ENCODE measurements at regions not wholly inside any gene's neighbourhood (a gene's known extent, or its start where the extent isn't known, plus 50 kb on each side); places are given as distances from the start of the nearest gene placed in this dataset.

DNA sequence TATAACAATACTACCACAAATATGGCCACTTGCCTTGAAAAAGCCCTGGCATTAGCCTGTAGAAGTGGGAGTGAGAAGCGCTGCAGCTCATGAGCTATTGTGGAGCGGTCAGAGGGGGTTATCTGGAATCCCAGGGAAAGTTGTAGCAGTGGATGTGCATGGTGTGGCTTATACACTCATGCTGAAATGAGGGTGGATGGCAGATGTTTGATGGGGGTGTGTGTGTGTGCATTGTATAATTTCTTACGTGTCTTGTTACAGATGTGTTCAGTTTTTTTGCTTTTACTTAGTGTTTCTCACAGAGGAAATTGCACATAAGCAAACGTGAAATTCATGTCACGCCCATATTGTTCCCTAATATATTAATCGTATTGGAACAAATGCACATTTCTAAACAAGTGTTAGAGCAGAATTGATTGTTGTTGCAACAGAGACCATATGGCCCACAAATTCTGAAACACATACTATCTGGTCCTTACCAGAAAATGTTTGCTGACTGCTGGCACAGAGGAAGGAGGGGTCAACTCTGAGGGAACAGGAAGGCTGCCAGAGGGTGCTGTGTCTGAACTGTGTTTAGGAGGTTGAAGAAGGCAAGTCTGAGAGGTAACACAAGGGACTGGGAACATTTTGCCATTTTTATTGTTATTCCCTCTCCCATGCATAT, 200.0 kb upstream of the CFAP20DC start:
- Mint-ChIP-seq H3K4me3 (ENCODE audit: unreplicated experiment) (no peak overlapping the region), H3K27ac (ENCODE audit: unreplicated experiment) (no peak overlapping the region), H3K27me3 (ENCODE audit: low read depth) (no peaks in the 10 kb centered on the region), H3K36me3 (ENCODE audit: low read depth) (no peaks in the 10 kb centered on the region), H3K4me1 (ENCODE audit: low read depth) (peaks cover 17% of the 10 kb centered on the region), H3K9me3 (ENCODE audit: low read depth) (no peaks in the 10 kb centered on the region)
- TF ChIP-seq, protein P1, sequence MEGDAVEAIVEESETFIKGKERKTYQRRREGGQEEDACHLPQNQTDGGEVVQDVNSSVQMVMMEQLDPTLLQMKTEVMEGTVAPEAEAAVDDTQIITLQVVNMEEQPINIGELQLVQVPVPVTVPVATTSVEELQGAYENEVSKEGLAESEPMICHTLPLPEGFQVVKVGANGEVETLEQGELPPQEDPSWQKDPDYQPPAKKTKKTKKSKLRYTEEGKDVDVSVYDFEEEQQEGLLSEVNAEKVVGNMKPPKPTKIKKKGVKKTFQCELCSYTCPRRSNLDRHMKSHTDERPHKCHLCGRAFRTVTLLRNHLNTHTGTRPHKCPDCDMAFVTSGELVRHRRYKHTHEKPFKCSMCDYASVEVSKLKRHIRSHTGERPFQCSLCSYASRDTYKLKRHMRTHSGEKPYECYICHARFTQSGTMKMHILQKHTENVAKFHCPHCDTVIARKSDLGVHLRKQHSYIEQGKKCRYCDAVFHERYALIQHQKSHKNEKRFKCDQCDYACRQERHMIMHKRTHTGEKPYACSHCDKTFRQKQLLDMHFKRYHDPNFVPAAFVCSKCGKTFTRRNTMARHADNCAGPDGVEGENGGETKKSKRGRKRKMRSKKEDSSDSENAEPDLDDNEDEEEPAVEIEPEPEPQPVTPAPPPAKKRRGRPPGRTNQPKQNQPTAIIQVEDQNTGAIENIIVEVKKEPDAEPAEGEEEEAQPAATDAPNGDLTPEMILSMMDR (IDR thresholded peaks at IDR 0.05), result no peak
- DNase-seq (ENCODE audit: low spot score), result no peak

DNA sequence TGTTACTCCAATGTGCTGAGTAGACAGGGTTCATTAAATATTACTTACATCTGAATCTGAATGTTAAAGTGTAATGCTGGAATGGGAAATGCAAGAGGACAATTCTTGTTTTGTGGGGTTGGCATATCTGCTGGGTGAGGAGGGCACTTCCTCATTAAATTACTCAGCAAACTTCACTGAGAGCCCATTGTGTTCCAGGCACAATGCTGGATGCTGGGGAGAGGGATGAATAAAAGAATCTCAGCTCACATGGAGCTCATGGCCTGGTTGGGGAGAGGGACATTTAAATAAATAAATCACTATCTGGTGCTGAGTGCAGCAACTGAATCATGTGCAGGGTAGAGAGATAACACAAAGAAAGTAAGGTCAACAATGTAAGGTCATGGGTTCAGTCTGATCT, 199.2 kb upstream of the CFAP20DC start:
- H3K4me3 Mint-ChIP-seq (ENCODE audit: unreplicated experiment), result no peak overlapping the region

DNA sequence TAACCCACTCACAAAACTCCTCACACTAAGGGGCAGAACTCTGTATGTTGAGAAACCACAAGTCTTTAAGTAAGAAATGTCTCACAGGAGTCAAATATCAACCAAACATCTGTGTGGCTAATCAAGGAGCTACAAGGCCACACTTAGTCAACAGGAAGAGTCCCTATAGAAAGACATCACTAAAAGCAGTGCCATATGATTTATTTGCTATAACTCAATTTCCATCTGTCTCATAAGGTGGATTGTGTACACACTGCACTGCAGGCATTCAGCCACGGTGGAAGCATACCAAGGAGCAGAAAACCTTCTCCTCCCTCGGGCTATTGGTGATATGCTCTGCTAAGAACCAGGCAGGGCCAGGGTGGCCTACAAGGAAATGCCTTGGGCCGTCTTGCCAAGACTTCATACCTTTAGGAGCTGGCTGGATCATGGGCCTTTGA, 197.6 kb upstream of the CFAP20DC start:
- no peak for DNase-seq (ENCODE audit: low spot score)
- Mint-ChIP-seq H3K4me1 (ENCODE audit: low read depth) (peaks cover 17% of the 10 kb centered on the region), H3K27me3 (ENCODE audit: low read depth) (no peaks in the 10 kb centered on the region), H3K27ac (ENCODE audit: unreplicated experiment) (no peak overlapping the region), H3K4me3 (ENCODE audit: unreplicated experiment) (no peak overlapping the region), H3K36me3 (ENCODE audit: low read depth) (no peaks in the 10 kb centered on the region), H3K9me3 (ENCODE audit: low read depth) (peaks cover 4% of the 10 kb centered on the region)
- TF ChIP-seq, protein P1 (IDR thresholded peaks at IDR 0.05), result no peak

More for the DNA sequence above, 199.2 kb upstream of the CFAP20DC start:
- H3K36me3 Mint-ChIP-seq (ENCODE audit: low read depth), result no peaks in the 10 kb centered on the region
- H3K4me1 Mint-ChIP-seq (ENCODE audit: low read depth), result peaks cover 17% of the 10 kb centered on the region
- DNase-seq (ENCODE audit: low spot score), result no peak
- TF ChIP-seq, protein P1 (IDR thresholded peaks at IDR 0.05), result no peak
- H3K9me3 Mint-ChIP-seq (ENCODE audit: low read depth), result no peaks in the 10 kb centered on the region
- no peaks in the 10 kb centered on the region for H3K27me3 Mint-ChIP-seq (ENCODE audit: low read depth)
- no peak overlapping the region for H3K27ac Mint-ChIP-seq (ENCODE audit: unreplicated experiment)

DNA sequence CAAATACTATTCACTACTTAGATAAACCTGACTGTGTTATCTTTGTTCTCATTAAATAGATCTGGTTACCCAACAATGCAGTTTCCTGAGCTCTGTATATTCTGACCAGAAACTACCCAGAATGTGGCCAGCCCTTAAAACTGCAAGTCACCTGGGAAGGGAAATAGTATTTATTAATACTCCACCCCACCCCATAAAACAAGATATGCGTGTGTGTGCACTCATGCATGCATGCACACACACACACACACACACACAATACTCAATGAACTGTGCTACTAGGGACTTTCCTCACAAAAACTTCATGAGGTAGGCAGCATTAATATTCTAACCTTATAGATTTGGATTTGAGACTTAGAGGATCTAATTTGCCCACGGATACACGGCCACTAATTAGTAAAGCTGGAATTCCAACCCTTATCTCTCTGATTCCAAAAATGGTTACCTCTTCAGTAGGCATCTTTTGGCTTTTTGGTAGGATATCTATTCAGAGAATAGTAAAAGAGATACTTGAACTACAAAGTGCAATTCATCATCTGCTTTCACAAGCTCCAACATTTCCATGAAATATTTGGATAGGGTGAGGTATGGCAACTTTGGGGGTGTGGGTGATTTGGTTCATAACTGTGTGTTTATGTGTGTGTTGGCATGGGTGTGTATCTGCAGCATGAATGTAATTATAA, 197.0 kb upstream of the CFAP20DC start:
- Mint-ChIP-seq H3K27me3 (ENCODE audit: low read depth) (no peaks in the 10 kb centered on the region), H3K27ac (ENCODE audit: unreplicated experiment) (no peak overlapping the region)

DNA sequence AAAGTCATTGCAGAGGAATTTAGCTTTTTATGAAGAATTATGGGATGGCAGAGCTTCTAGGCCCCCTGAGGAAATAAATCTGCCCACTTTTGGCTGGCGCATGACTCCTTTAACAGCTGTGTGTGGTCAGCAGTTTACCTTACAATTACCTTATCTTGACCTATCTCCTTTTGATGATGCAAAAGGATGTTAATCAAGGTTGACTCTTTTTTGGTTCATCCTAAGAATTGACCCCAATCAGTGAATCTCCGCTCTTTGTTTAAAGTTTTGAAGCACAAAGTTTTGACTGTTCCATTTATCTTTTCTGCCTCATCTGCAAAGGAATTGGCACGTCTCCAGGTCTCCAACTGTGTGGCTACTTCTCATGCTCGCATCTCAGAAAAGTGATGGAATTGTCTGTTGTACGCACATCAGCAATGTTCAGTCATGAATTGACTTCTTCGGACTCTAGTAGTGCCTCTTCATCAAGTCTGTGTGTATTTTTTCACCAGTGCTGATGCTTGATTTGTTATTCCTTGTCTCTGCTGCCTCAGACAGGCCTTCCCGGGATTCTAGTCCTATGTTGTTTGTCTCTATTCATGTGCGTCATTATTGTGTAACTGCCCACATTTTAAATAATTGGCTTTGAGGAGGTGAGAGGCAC, 196.2 kb upstream of the CFAP20DC start:
- Mint-ChIP-seq H3K9me3 (ENCODE audit: low read depth) (peaks cover 4% of the 10 kb centered on the region), H3K36me3 (ENCODE audit: low read depth) (no peaks in the 10 kb centered on the region), H3K4me3 (ENCODE audit: unreplicated experiment) (no peak overlapping the region), H3K27ac (ENCODE audit: unreplicated experiment) (peak overlapping the region; percentile 46), H3K4me1 (ENCODE audit: low read depth) (peaks cover 17% of the 10 kb centered on the region), H3K27me3 (ENCODE audit: low read depth) (no peaks in the 10 kb centered on the region)
- DNase-seq (ENCODE audit: low spot score), result no peak
- TF ChIP-seq, protein P1 (IDR thresholded peaks at IDR 0.05), result no peak

More for the DNA sequence above, 197.0 kb upstream of the CFAP20DC start:
- DNase-seq (ENCODE audit: low spot score), result no peak
- H3K36me3 Mint-ChIP-seq (ENCODE audit: low read depth), result no peaks in the 10 kb centered on the region
- TF ChIP-seq, protein P1 (IDR thresholded peaks at IDR 0.05), result no peak
- H3K4me3 Mint-ChIP-seq (ENCODE audit: unreplicated experiment), result no peak overlapping the region
- peaks cover 4% of the 10 kb centered on the region for H3K9me3 Mint-ChIP-seq (ENCODE audit: low read depth)
- peaks cover 17% of the 10 kb centered on the region for H3K4me1 Mint-ChIP-seq (ENCODE audit: low read depth)
